GM18511 (cell line): ENCODE measurements at regions not wholly inside any gene's neighbourhood (a gene's known extent, or its start where the extent isn't known, plus 50 kb on each side); places are given as distances from the start of the nearest gene placed in this dataset.

Experiments used
- ATAC-seq: cut with Tn5 transposase; IDR thresholded peaks from one replicate; pipeline ENCODE4 v1.9.1; 2021; ENCODE audit warnings: mild to moderate bottlenecking, moderate library complexity; ENCODE audit not compliant: unreplicated experiment

GRCh38 chr5:105413406-105413990, 1850.9 kb upstream of the NUDT12 start:
- no peak for ATAC-seq

- ATAC-seq, result no peak
These were observed 1847.1 kb upstream of the NUDT12 start for GRCh38 chr5:105409695-105410094.

DNA sequence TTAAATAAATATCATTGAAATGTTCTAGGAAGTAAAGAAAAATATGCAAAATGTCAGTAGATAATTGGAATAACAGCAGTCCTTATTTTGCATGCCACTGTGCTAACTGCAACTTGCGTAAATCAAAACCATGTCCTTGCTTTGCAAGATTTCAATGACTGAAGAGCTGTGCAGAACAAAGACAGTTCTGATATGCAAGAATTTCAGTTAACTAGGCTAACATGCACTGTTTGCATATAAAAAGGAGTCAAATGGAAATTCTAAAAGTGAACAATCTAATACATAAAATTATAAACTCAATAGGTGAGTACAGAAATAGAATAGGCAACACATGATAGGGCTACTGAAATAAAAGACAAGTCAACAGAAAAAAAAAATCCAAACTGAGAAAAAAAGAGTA, 1844.6 kb upstream of the NUDT12 start:
- ATAC-seq, result no peak

- no peak for ATAC-seq
These were observed 1835.2 kb upstream of the NUDT12 start for GRCh38 chr5:105397749-105398148.

DNA sequence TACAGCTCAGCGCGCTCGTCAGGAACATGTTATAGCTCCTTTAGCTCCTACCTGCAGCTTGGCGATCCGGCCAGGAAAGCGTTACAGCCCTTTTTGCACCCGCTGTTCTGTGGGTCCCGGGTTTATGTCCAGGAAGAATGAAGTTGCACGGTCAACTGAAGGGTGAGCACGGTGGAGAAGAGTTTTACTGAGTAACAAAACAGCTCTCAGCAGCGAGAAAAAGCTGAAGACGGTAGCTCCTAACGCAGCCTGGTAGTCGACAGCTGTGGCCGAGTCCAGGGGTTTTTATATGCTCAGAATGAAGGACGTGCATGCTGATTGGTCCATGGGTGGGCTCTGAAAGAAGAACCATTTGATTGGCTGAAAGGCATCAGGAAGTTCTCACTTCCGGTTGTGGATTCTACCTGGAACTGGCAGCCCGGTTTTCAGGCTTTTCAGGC, 1830.1 kb upstream of the NUDT12 start:
- no peak for ATAC-seq

- ATAC-seq, result no peak
These were observed 1829.6 kb upstream of the NUDT12 start for GRCh38 chr5:105392122-105392709.

DNA sequence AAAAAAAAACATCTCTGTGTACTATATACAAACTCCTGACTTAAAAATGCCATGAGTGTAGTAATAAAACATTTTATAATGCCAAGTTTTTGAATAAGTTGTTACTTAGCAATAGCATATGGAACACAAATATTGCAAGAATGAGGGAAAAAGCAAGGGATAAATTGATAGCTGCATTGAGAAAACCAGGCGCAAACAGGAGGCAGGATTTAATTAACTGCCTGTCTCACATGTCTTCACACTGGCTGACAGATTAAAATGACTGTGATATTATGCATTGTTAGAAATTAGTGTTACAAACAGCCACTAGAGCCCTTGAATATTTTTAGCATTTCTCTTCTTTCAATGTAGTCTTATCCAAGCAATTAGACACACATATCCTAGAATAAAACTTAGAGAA, 1817.5 kb upstream of the NUDT12 start:
- no peak for ATAC-seq

GRCh38 chr5:105371169-105371568, 1808.6 kb upstream of the NUDT12 start:
- ATAC-seq, result no peak

GRCh38 chr5:105350486-105351140, 1788.0 kb upstream of the NUDT12 start:
- no peak for ATAC-seq

- ATAC-seq, result no peak
These were observed 1769.0 kb upstream of the NUDT12 start for GRCh38 chr5:105331558-105331957.

- ATAC-seq, result no peak
These were observed 1767.6 kb upstream of the NUDT12 start for GRCh38 chr5:105330185-105330584.

DNA sequence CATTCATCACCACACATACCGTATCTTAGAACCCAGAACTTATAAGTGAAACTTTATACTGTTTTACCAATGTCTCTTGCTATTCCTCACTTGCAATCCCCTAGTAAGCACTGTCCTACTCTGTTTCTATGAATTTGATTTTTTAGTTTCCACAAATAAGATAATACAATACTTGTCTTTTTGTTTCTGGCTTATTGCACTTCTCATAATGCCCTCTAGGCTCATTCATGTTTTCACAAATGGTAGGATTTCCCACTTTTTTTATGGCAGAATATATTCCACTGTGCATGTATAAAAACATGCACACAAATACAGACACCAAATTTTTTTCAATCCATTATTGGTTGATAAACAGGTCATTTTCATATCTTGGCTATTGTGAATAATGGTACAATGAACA, 1742.3 kb upstream of the NUDT12 start:
- ATAC-seq, result no peak

DNA sequence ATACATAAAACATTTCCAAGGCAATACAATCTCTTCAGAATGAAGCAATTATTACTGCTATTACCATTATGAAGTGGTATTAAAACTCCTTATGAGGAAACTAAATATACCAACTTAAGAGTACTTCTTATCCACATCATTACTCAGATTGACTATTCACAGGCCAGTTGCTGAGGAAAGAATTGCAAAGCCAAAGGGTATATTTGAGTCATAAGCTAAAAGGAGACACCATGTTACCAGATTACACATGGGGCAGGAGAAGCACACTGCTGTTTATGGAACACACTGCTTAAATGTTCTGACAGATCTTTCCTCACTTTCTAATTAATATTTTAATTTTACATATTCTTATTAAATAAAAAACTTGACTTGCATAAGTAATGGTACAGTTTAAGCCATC, 1726.4 kb upstream of the NUDT12 start:
- ATAC-seq, result no peak

- no peak for ATAC-seq
These were observed 1720.5 kb upstream of the NUDT12 start for GRCh38 chr5:105283134-105283533.

- no peak for ATAC-seq
These were observed 1711.5 kb upstream of the NUDT12 start for GRCh38 chr5:105274079-105274478.

GRCh38 chr5:105263515-105263914, 1700.9 kb upstream of the NUDT12 start:
- no peak for ATAC-seq

GRCh38 chr5:105259581-105260217, 1697.1 kb upstream of the NUDT12 start:
- ATAC-seq, result no peak

DNA sequence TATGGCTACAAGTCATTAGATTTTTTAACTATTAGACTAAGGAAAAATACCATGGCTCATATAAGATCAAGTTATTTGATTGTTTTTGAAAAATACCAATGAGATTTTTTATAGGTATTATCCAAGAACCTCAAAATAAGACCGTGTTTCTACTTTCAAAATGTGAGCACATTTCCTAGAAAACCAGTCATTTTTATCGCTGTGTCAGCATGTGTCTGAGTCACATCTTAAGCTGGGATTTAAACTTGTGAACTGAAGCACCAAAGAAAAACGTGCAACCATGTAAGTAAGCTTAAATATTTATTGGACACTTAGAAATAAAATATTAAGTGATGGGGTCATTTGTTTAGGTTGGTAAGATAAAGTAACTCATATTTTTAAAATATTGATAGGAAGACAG, 1676.0 kb upstream of the NUDT12 start:
- no peak for ATAC-seq

DNA sequence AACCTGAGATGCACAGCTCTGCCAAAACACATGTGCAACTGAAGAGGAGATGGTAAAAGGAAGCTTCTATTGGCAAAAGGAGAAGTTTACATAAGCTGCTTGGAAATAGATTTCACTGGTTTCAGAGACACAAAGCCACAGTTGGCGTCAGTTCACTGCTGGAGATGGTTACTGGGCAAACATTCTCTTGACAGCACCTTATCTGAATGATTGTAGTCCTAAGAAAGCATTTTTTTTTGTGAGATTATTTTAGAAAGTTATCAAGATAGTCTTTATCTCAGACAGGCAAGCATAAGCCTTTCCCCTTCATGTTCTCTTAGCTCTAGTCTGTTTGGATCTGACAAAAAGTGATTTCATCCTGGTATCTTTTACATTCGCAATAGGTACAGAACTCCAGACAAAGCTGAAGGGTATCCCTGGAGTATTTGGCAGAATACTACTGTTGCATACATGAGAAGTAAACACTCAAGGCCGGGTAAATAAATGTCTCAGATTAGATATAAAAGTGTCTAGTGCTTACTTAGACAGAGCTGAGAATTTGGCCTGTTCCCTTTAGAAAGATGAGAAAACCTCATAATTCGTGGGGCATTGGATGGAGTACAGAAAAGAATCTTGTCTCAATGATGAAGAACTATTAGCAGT, 1668.0 kb upstream of the NUDT12 start:
- ATAC-seq, result no peak

DNA sequence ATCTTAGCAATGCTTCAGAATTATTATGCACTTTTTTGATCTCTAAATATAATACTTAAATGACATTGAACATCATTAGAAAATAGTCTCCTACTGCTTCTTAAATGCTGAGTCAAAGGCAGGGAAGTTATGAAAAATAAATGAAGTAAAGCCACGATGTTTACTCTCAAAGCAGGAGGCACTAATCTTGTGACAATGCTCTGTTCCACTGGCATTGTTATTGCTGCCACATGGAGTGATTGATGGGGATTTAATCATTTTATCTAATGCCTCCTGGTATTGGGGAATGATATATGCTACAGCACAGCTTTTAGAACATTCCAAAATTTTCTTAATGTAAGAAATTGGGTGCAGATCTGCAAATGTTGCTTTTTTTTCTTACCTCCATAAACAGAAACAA, 1655.4 kb upstream of the NUDT12 start:
- no peak for ATAC-seq

DNA sequence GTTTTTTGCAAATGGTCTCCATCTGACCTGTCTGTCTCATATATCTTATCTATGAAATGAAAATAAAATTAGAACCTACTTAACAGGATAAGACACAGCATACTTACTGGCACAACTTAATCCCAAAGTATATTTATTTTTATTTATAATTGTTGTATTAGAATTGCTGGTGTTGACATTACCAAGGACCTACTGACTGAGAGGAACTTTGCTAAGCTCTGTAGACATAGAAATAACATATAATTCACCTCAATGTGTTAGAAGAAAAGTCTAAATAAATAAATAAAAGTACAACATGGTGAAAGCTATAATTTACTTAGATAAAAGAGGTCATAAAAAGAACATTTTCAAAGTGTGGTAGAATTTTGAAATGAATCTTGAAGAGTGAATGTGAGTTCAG, 1650.5 kb upstream of the NUDT12 start:
- ATAC-seq, result no peak

GRCh38 chr5:105207066-105207465, 1644.5 kb upstream of the NUDT12 start:
- ATAC-seq, result no peak
